Cerebellar nuclear complex (tissue), 1 donor: ENCODE measurements at regions not wholly inside any gene's neighbourhood (a gene's known extent, or its start where the extent isn't known, plus 50 kb on each side); places are given as distances from the start of the nearest gene placed in this dataset.

ENCODE experiments used
- DNase-seq, 2 experiments: peaks; one replicate each; lab custom pipeline; 2025; lab: John Stamatoyannopoulos, UW

DNA sequence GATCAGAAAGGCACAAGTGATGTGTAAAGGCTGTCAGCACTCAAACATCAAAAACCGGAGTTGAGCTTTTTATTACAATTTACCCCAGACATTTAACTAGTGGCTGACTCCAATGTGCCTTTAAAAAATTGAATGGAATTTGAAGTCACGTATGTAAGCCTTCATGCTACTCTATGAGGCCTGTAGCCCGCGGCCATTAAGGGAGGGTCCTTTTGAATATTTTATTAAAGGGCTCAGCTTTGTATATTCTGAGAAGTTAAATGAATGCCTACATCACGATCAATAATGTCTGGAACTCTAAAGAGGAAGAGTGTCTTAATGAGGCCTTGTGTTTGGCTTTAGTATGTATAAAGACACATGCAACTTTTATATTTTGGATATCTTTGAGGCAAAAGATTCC lies 916.6 kb upstream of the CELF2 start:
- DNase-seq: no peak

- DNase-seq: no peak
These were observed 906.7 kb upstream of the CELF2 start for GRCh38 chr10:10110844-10111490.

DNA sequence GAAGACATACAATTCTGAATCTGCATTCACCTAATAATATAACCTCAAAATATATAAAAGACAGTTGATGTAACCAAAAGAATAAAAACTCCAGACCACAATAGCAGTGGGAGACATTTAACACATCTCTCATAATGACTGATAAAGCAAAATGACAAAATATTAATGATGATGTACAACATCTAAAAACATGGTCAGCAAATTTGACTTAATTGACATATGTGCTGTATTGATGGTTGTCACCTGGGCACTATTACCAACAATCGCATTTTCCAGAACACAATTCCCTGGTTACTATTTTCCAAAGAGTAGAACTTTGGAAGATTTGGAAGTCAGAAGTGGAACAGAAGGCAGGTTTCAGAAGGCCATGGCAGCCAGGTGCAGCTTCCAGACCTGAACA lies 899.5 kb upstream of the CELF2 start:
- DNase-seq: no peak

- DNase-seq: no peak
These were observed 897.0 kb upstream of the CELF2 start for GRCh38 chr10:10120671-10121070.

DNA sequence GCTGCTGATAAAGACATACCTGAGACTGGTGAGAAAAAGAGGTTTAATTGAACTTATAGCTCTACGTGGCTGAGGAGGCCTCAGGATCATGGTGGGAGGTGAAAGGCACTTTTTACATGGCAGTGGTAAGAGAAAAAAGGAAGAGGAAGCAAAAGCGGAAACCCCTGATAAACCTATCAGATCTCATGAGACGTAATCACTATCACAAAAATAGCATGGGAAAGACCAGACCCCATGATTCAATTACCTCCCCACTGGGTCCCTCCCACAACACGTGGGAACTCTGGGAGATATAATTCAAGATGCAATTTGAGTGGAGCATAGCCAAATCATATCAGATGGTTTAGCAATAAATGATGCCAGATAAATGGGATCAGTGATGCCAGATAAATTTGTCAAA lies 892.0 kb upstream of the CELF2 start:
- no peak for DNase-seq

DNA sequence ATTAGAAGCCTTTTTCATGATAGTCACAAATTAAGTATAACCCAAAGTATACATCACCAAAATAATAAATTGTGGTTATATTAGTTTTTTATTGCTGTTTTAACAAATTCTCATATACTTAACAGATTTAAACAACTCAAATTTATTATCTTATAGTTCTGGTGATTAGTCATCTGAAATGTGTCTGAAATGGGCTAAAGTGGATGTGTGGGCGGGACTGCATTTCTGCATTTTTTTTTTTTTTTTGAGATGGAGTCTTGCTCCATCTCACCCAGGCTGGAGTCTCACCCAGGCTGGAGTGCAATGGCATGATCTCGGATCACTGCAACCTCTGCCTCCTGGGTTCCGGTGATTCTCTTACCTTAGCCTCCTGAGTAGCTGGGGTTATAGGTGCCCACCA lies 891.5 kb upstream of the CELF2 start:
- DNase-seq: no peak

DNA sequence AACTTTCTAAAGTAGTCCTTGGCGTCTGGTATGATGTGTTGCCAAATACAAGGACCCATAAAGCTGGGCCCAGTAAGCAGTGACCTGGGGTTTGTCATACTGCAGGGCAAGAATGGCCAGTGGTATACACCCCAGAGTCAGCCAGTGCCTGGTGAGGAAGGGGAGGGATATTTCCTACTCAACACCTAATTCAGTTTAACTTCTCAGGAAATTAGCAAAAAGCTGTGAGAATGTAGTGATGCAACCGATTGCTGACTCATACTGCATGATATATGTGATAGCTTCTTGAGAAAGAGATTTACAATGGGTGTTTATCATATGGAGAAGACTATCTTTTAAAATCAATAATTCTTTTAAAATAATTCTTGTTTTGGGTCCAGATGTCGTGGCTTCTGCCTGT lies 889.3 kb upstream of the CELF2 start:
- DNase-seq: no peak

- no peak for DNase-seq
These were observed 887.0 kb upstream of the CELF2 start for GRCh38 chr10:10130686-10131085.

DNA sequence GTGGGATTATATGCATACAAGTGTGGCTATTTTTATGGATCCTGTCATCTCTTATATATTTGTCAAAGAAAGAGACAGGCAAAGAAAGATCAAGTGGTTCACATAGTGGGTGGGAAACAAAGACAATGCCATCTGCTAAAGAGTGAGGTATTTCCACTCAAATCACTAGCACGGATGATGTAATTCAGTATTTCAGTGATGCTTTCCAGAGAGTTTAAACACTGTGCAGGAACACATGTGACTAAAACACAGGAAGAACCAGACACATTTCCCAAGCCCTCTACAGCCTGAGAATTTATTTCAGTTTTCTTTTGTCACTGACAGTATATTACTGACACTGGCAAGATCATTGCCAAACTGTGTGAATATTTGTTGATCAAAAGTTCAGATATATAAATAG lies 885.7 kb upstream of the CELF2 start:
- no peak for DNase-seq

GRCh38 chr10:10133281-10133680 lies 884.4 kb upstream of the CELF2 start:
- DNase-seq: no peak

- no peak for DNase-seq
These were observed 879.0 kb upstream of the CELF2 start for GRCh38 chr10:10138685-10139084.

DNA sequence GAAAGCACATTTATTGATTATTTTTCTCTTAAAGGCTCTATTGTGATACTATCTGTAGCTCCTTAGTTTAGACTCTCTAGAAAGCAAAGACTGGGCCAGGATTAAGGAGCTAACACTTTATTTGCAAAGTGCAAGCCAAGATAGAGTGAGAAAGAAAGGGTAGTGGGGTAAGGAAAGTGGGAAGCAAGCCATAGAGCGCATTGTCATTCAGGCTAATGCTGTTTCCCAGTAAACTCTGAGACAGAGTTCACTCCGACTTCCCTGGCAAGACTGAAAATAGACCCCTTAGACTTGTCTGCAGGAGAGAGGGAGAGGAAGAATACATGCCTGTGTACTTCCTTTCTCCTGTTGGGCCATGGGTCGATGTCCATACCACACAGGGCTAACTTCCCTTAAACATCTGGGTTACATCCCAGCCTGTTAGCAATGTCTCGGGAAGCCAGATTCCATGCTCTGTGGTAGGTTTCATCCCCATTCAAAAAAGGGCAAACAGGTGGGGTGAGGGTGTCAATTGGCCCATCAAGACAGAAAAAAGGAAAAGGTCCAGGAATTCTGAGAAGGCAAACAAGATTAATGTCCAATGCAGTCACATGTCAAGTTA lies 875.8 kb upstream of the CELF2 start:
- no peak for DNase-seq

GRCh38 chr10:10146604-10147003 lies 871.1 kb upstream of the CELF2 start:
- DNase-seq: no peak

DNA sequence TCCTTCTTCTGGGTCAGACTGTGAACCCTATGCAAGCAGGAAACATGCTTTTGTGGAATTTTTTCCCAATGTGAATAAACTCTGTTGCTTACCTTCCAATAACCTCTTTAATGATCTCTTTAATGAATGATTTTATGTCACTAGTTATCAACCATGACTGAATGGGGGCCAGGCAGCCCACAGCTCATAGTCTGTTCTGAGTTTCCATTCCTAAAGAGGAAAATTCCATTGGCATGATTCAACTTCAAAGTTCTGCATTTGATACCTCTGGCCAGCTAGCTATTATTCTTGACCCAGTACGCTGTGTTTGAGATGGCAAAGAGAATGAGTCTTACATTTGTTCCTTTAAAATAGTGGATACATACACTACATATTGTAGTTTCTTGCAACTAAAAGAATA lies 867.8 kb upstream of the CELF2 start:
- no peak for DNase-seq

- DNase-seq: no peak
These were observed 860.6 kb upstream of the CELF2 start for GRCh38 chr10:10156917-10157600.

DNA sequence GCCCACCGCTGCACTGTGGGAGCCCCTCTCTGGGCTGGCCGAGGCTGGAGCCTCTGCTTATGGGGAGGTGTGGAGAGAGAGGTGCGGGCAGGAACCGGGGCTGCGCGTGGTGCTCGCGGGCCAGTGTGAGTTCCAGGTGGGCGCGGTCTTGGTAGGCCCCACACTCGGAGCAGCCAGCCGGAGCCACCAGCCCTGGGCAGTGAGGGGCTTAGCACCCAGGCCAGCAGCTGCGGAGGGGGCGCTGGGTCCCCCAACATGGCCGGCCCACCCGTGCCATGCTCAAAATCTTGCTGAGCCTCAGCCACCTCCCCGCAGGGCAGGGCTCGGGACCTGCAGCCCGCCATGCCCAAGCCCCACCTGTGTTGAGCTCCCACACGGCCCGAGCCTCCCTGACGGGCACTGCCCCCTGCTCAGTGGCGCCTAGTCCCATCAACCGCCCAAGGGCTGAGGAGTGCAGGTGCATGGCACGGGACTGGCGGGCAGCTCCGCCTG lies 856.8 kb upstream of the CELF2 start:
- DNase-seq: no peak

DNA sequence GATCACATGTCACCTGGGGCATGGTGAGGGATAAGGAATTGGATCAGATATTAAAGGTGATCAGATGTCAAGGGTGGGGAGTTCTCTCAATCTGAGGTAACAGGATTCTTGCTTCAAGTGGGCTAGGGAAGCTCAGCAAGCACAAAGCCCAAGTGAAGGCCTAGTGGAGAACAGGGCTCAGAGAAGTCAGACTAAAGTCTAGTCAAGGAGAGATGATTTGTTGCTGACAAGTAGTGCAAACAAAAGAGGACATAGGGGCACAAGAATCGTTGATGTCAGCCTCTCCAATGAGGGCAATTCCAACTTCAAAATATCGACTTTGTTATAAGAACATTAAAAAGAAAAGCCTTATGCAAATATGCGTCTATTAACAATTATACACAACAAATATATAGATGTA lies 852.8 kb upstream of the CELF2 start:
- no peak for DNase-seq

DNA sequence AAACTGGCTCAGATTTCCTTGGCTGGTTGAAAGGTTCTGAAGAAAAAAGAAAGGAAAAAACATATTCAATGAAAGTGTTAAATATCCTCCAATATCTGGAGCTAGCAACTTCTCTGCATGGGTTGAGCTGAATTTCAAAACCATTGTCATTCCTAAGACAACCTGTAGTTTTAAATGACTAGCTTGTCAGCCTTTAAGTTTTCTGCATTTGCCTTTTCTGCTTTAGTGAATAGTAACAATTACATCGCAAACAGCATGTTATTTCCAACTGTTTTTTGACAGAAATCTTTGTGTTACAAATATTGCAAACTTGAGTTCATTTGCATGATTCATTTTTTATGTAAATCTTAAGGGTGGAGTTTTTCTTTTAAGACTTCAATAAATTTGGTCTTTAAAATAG lies 852.3 kb upstream of the CELF2 start:
- no peak for DNase-seq

DNA sequence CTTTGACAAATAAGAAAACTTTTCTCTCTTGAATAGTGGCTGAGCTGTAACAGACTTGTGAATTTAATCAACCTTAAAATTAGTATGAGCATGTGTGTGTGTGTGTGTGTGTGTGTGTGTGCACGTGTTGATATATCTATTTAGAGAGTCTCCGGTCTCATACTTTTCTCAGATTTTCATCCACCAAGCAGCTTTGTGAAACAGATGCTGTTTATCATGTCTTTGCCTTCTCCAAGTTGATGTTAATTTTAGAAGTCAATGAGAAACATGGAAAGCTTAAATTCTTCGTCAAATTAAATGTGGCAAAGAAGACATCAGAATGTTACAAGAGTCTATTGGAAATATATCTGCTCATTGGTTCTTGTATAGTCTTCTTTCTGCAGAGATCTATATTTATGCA lies 839.2 kb upstream of the CELF2 start:
- DNase-seq: no peak

GRCh38 chr10:10193848-10194247 lies 823.8 kb upstream of the CELF2 start:
- no peak for DNase-seq

GRCh38 chr10:10196701-10197100 lies 821.0 kb upstream of the CELF2 start:
- no peak for DNase-seq

DNA sequence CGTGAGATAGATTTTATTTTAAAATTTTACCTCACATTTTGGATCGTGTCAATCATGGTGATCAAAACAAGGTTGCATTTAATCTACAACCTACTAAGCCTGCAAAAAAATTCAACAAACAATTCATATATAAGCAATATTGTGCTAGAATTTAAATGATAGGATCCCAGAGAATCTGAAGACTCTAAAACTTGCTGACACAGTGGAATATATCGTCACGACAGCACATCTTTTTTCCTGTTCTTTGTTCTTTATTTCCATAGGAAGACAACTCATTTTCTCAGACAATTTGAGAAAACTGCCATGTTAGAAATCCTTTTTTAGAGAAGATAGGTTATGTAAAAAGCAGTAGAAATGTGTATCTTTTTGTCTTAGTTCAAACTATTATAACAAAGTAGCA lies 820.2 kb upstream of the CELF2 start:
- DNase-seq: no peak

GRCh38 chr10:10198363-10198762 lies 819.3 kb upstream of the CELF2 start:
- no peak for DNase-seq

- DNase-seq: no peak
These were observed 813.3 kb upstream of the CELF2 start for GRCh38 chr10:10204415-10204814.
